ENCODE measurements at regions not wholly inside any gene's neighbourhood (a gene's known extent, or its start where the extent isn't known, plus 50 kb on each side); places are given as distances from the start of the nearest gene placed in this dataset.

GRCh38 chr9:81375187-81376100 lies 313.9 kb downstream of the TLE1 start:
- TF ChIP-seq CTCF (IDR thresholded peaks at IDR 0.05 in 4 of 5, conservative IDR thresholded peaks at IDR 0.05 in 1 of 5) (no peak), POLR2A (IDR thresholded peaks at IDR 0.05) (no peak)
